Mucosa of stomach (tissue), 1 donor: ENCODE measurements at regions not wholly inside any gene's neighbourhood (a gene's known extent, or its start where the extent isn't known, plus 50 kb on each side); places are given as distances from the start of the nearest gene placed in this dataset.

Experiments used
- H3K27me3 ChIP-seq: one replicate; pipeline ENCODE4 v1.7.0; 2013; ENCODE audit warnings: mild to moderate bottlenecking, low read length; ENCODE audit not compliant: control insufficient read depth, insufficient read depth
- H3K36me3 ChIP-seq: one replicate; pipeline ENCODE4 v1.7.0; 2013; ENCODE audit warnings: low read length; ENCODE audit not compliant: control insufficient read depth, insufficient read depth
- H3K4me1 ChIP-seq: one replicate; pipeline ENCODE4 v1.7.0; 2013; ENCODE audit warnings: mild to moderate bottlenecking, low read length; ENCODE audit not compliant: control insufficient read depth, insufficient read depth
- H3K4me3 ChIP-seq: one replicate; pipeline ENCODE4 v1.7.0; 2013; ENCODE audit warnings: low read length
- H3K9ac ChIP-seq: one replicate; pipeline ENCODE4 v1.7.0; 2013; ENCODE audit warnings: mild to moderate bottlenecking, low read length, moderate library complexity
- H3K9me3 ChIP-seq: one replicate; pipeline ENCODE4 v1.7.0; 2013; ENCODE audit warnings: mild to moderate bottlenecking, low read length, moderate library complexity; ENCODE audit not compliant: control insufficient read depth
- donor health status: Pancreatic carcinoma.

- Histone ChIP-seq H3K27me3 (no peaks in the 10 kb centered on the region), H3K9me3 (no peaks in the 10 kb centered on the region), H3K36me3 (no peaks in the 10 kb centered on the region), H3K9ac (no peak overlapping the region), H3K4me1 (no peaks in the 10 kb centered on the region), H3K4me3 (no peak overlapping the region)
Observed at GRCh38 chr2:144698156-144698555, 178.2 kb upstream of the ZEB2 start.

- H3K9ac ChIP-seq, result no peak overlapping the region
- no peaks in the 10 kb centered on the region for H3K9me3 ChIP-seq
- no peaks in the 10 kb centered on the region for H3K4me1 ChIP-seq
- no peaks in the 10 kb centered on the region for H3K27me3 ChIP-seq
- no peaks in the 10 kb centered on the region for H3K36me3 ChIP-seq
- H3K4me3 ChIP-seq, result no peak overlapping the region
Observed at GRCh38 chr2:144695657-144696056, 175.7 kb upstream of the ZEB2 start.

GRCh38 chr2:144694456-144694855 is 174.5 kb upstream of the ZEB2 start:
- Histone ChIP-seq H3K9ac (no peak overlapping the region), H3K4me3 (no peak overlapping the region), H3K36me3 (no peaks in the 10 kb centered on the region), H3K27me3 (no peaks in the 10 kb centered on the region), H3K4me1 (no peaks in the 10 kb centered on the region), H3K9me3 (no peaks in the 10 kb centered on the region)

GRCh38 chr2:144693179-144693578 is 173.3 kb upstream of the ZEB2 start:
- Histone ChIP-seq H3K4me1 (no peaks in the 10 kb centered on the region), H3K4me3 (no peak overlapping the region), H3K9ac (no peak overlapping the region), H3K36me3 (no peaks in the 10 kb centered on the region), H3K27me3 (no peaks in the 10 kb centered on the region), H3K9me3 (no peaks in the 10 kb centered on the region)

GRCh38 chr2:144692661-144693060 is 172.7 kb upstream of the ZEB2 start:
- no peak overlapping the region for H3K9ac ChIP-seq
- H3K27me3 ChIP-seq, result no peaks in the 10 kb centered on the region
- H3K4me1 ChIP-seq, result no peaks in the 10 kb centered on the region
- no peak overlapping the region for H3K4me3 ChIP-seq
- H3K36me3 ChIP-seq, result no peaks in the 10 kb centered on the region
- no peaks in the 10 kb centered on the region for H3K9me3 ChIP-seq

GRCh38 chr2:144690771-144691170 is 170.9 kb upstream of the ZEB2 start:
- H3K4me1 ChIP-seq, result no peaks in the 10 kb centered on the region

GRCh38 chr2:144686518-144687215 is 166.7 kb upstream of the ZEB2 start:
- no peak overlapping the region for H3K4me3 ChIP-seq
- H3K9me3 ChIP-seq, result no peaks in the 10 kb centered on the region
- no peaks in the 10 kb centered on the region for H3K27me3 ChIP-seq
- no peak overlapping the region for H3K9ac ChIP-seq
- H3K4me1 ChIP-seq, result no peaks in the 10 kb centered on the region
- H3K36me3 ChIP-seq, result no peaks in the 10 kb centered on the region

More at GRCh38 chr2:144690771-144691170, 170.9 kb upstream of the ZEB2 start:
- H3K4me3 ChIP-seq, result no peak overlapping the region
- no peaks in the 10 kb centered on the region for H3K36me3 ChIP-seq
- no peaks in the 10 kb centered on the region for H3K27me3 ChIP-seq
- H3K9me3 ChIP-seq, result no peaks in the 10 kb centered on the region
- no peak overlapping the region for H3K9ac ChIP-seq

- H3K9ac ChIP-seq, result no peak overlapping the region
- H3K27me3 ChIP-seq, result no peaks in the 10 kb centered on the region
- no peak overlapping the region for H3K4me3 ChIP-seq
- H3K36me3 ChIP-seq, result no peaks in the 10 kb centered on the region
- no peaks in the 10 kb centered on the region for H3K9me3 ChIP-seq
- no peaks in the 10 kb centered on the region for H3K4me1 ChIP-seq
Observed at GRCh38 chr2:144683966-144684365, 164.0 kb upstream of the ZEB2 start.

- H3K36me3 ChIP-seq, result no peaks in the 10 kb centered on the region
- H3K4me3 ChIP-seq, result no peak overlapping the region
- H3K9me3 ChIP-seq, result no peaks in the 10 kb centered on the region
- H3K9ac ChIP-seq, result no peak overlapping the region
- no peaks in the 10 kb centered on the region for H3K27me3 ChIP-seq
- no peaks in the 10 kb centered on the region for H3K4me1 ChIP-seq
Observed at GRCh38 chr2:144683107-144683753, 163.3 kb upstream of the ZEB2 start.

GRCh38 chr2:144682248-144682647 is 162.3 kb upstream of the ZEB2 start:
- Histone ChIP-seq H3K4me1 (no peaks in the 10 kb centered on the region), H3K4me3 (no peak overlapping the region), H3K9me3 (no peaks in the 10 kb centered on the region), H3K9ac (no peak overlapping the region), H3K27me3 (no peaks in the 10 kb centered on the region), H3K36me3 (no peaks in the 10 kb centered on the region)

- Histone ChIP-seq H3K4me1 (no peaks in the 10 kb centered on the region), H3K9me3 (no peaks in the 10 kb centered on the region), H3K9ac (no peak overlapping the region), H3K4me3 (no peak overlapping the region), H3K36me3 (no peaks in the 10 kb centered on the region), H3K27me3 (no peaks in the 10 kb centered on the region)
Observed at GRCh38 chr2:144681389-144681788, 161.5 kb upstream of the ZEB2 start.

GRCh38 chr2:144679942-144680341 is 160.0 kb upstream of the ZEB2 start:
- Histone ChIP-seq H3K4me1 (no peaks in the 10 kb centered on the region), H3K9ac (no peak overlapping the region), H3K9me3 (no peaks in the 10 kb centered on the region), H3K4me3 (no peak overlapping the region), H3K36me3 (no peaks in the 10 kb centered on the region), H3K27me3 (no peaks in the 10 kb centered on the region)
